ENCODE measurements at regions not wholly inside any gene's neighbourhood (a gene's known extent, or its start where the extent isn't known, plus 50 kb on each side); places are given as distances from the start of the nearest gene placed in this dataset.

- TF ChIP-seq EZH2 (IDR thresholded peaks at IDR 0.05; ENCODE audit: low read depth) (no peak), CTCF (conservative IDR thresholded peaks at IDR 0.05) (no peak)
These were observed 417.9 kb upstream of the MAF start for GRCh38 chr16:80018466-80018865.

Data from PC-9 (cell line).